ENCODE measurements at regions not wholly inside any gene's neighbourhood (a gene's known extent, or its start where the extent isn't known, plus 50 kb on each side); places are given as distances from the start of the nearest gene placed in this dataset.

DNA sequence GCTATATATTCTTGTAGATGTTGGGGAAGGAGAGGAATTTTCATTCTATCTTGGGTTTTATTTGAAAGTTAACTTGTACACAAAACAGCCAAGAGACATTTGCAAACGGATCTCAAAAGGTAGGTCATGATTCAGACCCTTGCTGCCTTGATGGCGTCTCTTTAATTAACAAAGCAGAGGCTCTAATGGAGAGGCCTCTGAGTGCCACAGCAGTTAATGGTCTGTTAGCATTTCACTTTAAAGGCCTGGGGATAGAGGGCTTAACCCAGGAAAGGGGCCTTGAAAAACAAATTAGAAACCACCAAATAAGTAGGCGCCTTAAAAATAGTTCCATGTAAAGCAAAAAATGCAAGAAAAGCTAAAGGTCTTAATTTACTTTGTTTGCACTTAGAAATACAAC, 836.9 kb upstream of the CELF4 start:
- TF ChIP-seq, protein P1, sequence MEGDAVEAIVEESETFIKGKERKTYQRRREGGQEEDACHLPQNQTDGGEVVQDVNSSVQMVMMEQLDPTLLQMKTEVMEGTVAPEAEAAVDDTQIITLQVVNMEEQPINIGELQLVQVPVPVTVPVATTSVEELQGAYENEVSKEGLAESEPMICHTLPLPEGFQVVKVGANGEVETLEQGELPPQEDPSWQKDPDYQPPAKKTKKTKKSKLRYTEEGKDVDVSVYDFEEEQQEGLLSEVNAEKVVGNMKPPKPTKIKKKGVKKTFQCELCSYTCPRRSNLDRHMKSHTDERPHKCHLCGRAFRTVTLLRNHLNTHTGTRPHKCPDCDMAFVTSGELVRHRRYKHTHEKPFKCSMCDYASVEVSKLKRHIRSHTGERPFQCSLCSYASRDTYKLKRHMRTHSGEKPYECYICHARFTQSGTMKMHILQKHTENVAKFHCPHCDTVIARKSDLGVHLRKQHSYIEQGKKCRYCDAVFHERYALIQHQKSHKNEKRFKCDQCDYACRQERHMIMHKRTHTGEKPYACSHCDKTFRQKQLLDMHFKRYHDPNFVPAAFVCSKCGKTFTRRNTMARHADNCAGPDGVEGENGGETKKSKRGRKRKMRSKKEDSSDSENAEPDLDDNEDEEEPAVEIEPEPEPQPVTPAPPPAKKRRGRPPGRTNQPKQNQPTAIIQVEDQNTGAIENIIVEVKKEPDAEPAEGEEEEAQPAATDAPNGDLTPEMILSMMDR (conservative IDR thresholded peaks at IDR 0.05; ENCODE audit: low read depth, low read length) = no peak
- no peak for TF ChIP-seq EZH2 (IDR thresholded peaks at IDR 0.05; ENCODE audit: low read length, unreplicated experiment)
- no peak for TF ChIP-seq EZH2phosphoT487 (IDR thresholded peaks at IDR 0.05; ENCODE audit: borderline replicate concordance, low read length)
